ENCODE measurements at regions not wholly inside any gene's neighbourhood (a gene's known extent, or its start where the extent isn't known, plus 50 kb on each side); places are given as distances from the start of the nearest gene placed in this dataset.
"Not testable (repeated sequence)": the region's sequence is repeated elsewhere in the genome, so short reads cannot be mapped to it uniquely, and the experiment has no call there.

- no peak for FAIRE-seq
Observed at GRCh38 chr4:118589471-118590055, 95.6 kb upstream of the METTL14 start.

- peak; percentile 93 for FAIRE-seq
Observed at GRCh38 chr4:118591339-118592046, 93.7 kb upstream of the METTL14 start.

GRCh38 chr4:118592289-118592688 lies 92.9 kb upstream of the METTL14 start:
- FAIRE-seq: not testable (repeated sequence)

GRCh38 chr4:118595883-118596282 lies 89.3 kb upstream of the METTL14 start:
- FAIRE-seq: not testable (repeated sequence)

GRCh38 chr4:118625097-118625496 lies 60.1 kb upstream of the METTL14 start:
- not testable (repeated sequence) for FAIRE-seq

GRCh38 chr4:118629697-118630096 lies 55.5 kb upstream of the METTL14 start:
- not testable (repeated sequence) for FAIRE-seq

- not testable (repeated sequence) for FAIRE-seq
Observed at GRCh38 chr4:118630897-118631296, 54.3 kb upstream of the METTL14 start.

- not testable (repeated sequence) for FAIRE-seq
Observed at GRCh38 chr4:118631321-118632050, 53.7 kb upstream of the METTL14 start.

- not testable (repeated sequence) for FAIRE-seq
Observed at GRCh38 chr4:118633476-118633875, 51.7 kb upstream of the METTL14 start.

GRCh38 chr4:118634126-118634875 lies 50.9 kb upstream of the METTL14 start:
- FAIRE-seq: not testable (repeated sequence)

Data from endometrium (tissue), 2 donors.